ENCODE measurements at regions not wholly inside any gene's neighbourhood (a gene's known extent, or its start where the extent isn't known, plus 50 kb on each side); places are given as distances from the start of the nearest gene placed in this dataset.

- TF ChIP-seq CTCF (IDR thresholded peaks at IDR 0.05) (no peak), POLR2A (IDR thresholded peaks at IDR 0.05) (no peak)
Measured at GRCh38 chr5:135163964-135164363, 129.9 kb upstream of the PITX1 start.

All from testis (tissue), 2 donors.